Psoas muscle (tissue), 7 donors: ENCODE measurements at regions not wholly inside any gene's neighbourhood (a gene's known extent, or its start where the extent isn't known, plus 50 kb on each side); places are given as distances from the start of the nearest gene placed in this dataset.
A peak's percentile ranks its signal among the peaks of the same experiment; 100 is the strongest.

Experiments
- ATAC-seq, 4 donors: fragments of 200-7000 bp; cut with Tn5 transposase; one replicate each; pipeline ENCODE4 v1.9.1; 2020; ENCODE audit warnings: moderate library complexity in 3 of 4, mild to moderate bottlenecking in 2 of 4
- DNase-seq, 2 donors: peaks; one replicate each; pipeline ENCODE4 v3.0.0-alpha.2; 2020
- H3K27ac ChIP-seq: fragments of 200-600 bp; one replicate; pipeline ENCODE4 v1.8.0; 2022
- H3K27me3 ChIP-seq, 3 donors: fragments of 200-600 bp in 1 of 3; one replicate each; pipeline versions ENCODE4 v1.6.1 to v1.8.0; 2013 to 2022; ENCODE audit warnings: low read length in 2 of 3, mild to moderate bottlenecking in 2 of 3, moderate library complexity in 1 of 3; ENCODE audit not compliant: insufficient read depth in 3 of 3
- H3K36me3 ChIP-seq, 2 donors: fragments of 200-600 bp in 1 of 2; one replicate each; pipeline versions ENCODE4 v1.6.1 to v1.8.0; 2013 to 2022; ENCODE audit warnings: low read depth in 1 of 2, mild to moderate bottlenecking in 1 of 2, moderate library complexity in 1 of 2; ENCODE audit not compliant: insufficient read depth in 1 of 2
- H3K4me1 ChIP-seq: fragments of 200-600 bp; one replicate; pipeline ENCODE4 v1.8.0; 2022
- H3K4me3 ChIP-seq: fragments of 200-600 bp; one replicate; pipeline ENCODE4 v1.8.0; 2022; ENCODE audit warnings: mild to moderate bottlenecking
- H3K9me3 ChIP-seq: fragments of 200-600 bp; one replicate; pipeline ENCODE4 v1.8.0; 2022
- WGBS, 3 donors: extraction: QIAGEN DNeasy Blood & Tissue Kit; methylation state at CpG; one replicate each; pipeline versions ENCODE4 v1.1.6 to v1.1.7; 2013; 5-methylcytosine and 5-hydroxymethylcytosine counted together
- intact Hi-C, 2 donors: fragments of 100-400 bp; cut with DNase I; formaldehyde crosslinking; loops; one replicate each; pipeline versions ENCODE4 v1.11.0 to v1.14.2; 2022
- TF ChIP-seq, protein P1 (sequence below): fragments of 200-600 bp; IDR thresholded peaks from one replicate; pipeline ENCODE4 v1.8.0; 2022; ENCODE audit warnings: antibody characterized with exemption
- donor health status: healthy with polysubstance abuse.
- donor health status: DM: no; HTN: no; CAD: no; lungs with moderate emphysema.
- donor health status: Bipolar disorder and iron deficiency.
- donor health status: healthy.
- donor health status: DM: yes; HTN: yes; CAD: no.
- donor health status: DM: no; HTN: no; CAD: no.
- donor health status: DM: yes; HTN: yes; CAD: no.

- TF ChIP-seq, protein P1, sequence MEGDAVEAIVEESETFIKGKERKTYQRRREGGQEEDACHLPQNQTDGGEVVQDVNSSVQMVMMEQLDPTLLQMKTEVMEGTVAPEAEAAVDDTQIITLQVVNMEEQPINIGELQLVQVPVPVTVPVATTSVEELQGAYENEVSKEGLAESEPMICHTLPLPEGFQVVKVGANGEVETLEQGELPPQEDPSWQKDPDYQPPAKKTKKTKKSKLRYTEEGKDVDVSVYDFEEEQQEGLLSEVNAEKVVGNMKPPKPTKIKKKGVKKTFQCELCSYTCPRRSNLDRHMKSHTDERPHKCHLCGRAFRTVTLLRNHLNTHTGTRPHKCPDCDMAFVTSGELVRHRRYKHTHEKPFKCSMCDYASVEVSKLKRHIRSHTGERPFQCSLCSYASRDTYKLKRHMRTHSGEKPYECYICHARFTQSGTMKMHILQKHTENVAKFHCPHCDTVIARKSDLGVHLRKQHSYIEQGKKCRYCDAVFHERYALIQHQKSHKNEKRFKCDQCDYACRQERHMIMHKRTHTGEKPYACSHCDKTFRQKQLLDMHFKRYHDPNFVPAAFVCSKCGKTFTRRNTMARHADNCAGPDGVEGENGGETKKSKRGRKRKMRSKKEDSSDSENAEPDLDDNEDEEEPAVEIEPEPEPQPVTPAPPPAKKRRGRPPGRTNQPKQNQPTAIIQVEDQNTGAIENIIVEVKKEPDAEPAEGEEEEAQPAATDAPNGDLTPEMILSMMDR: no peak
- ATAC-seq: no peak
- Histone ChIP-seq H3K9me3 (no peaks in the 10 kb centered on the region), H3K27me3 (no peaks in the 10 kb centered on the region), H3K4me3 (no peak overlapping the region), H3K4me1 (no peaks in the 10 kb centered on the region), H3K27ac (no peak overlapping the region), H3K36me3 (no peaks in the 10 kb centered on the region)
- no peak for DNase-seq
- intact Hi-C loops: loop anchor here (5.0 kb wide), 2 partner anchors 81 to 131 kb away; partner anchors contain the start of gene ATP11B (in 1 of the 2)
- 83 to 95% (median 91%) methylated on average over 3 of the region's 3 CpGs for WGBS, 3 donors
Measured at GRCh38 chr3:182711261-182711683, 82.0 kb upstream of the ATP11B start.

GRCh38 chr3:182711853-182712252 lies 81.5 kb upstream of the ATP11B start:
- Histone ChIP-seq H3K4me1 (no peaks in the 10 kb centered on the region), H3K9me3 (no peaks in the 10 kb centered on the region), H3K4me3 (no peak overlapping the region), H3K27ac (no peak overlapping the region), H3K27me3 (no peaks in the 10 kb centered on the region), H3K36me3 (no peaks in the 10 kb centered on the region)
- ATAC-seq (no peak), DNase-seq (no peak)
- TF ChIP-seq, protein P1: no peak
- intact Hi-C loops: loop anchor here (5.0 kb wide), 2 partner anchors 80 to 130 kb away; partner anchors contain the start of gene ATP11B (in 1 of the 2)
- 66 to 69% (median 67%) methylated on average over 2 of the region's 2 CpGs for whole genome bisulfite sequencing, 3 donors

DNA sequence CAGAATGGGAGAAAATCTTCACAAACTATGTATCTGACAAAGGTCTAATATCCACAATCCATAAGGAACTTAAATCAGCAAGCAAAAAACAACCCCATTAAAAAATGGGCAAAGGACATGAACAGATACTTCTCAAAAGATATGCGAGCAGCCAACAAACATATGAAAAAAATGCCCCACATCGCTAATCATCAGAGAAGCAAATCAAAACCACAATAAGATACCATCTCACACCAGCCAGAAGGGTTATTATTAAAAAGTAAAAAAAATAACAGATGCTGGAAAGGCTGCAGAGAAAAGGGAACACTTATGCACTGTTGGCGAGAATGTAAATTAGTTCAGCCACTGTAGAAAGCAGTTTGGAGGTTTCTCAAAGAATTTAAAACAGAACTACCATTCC lies 80.2 kb upstream of the ATP11B start:
- no peak overlapping the region for H3K4me3 ChIP-seq
- intact Hi-C loops: loop anchor here (5.0 kb wide), 2 partner anchors 79 to 129 kb away; partner anchors contain the start of gene ATP11B (in 1 of the 2)
- WGBS, 3 donors: 88 to 94% (median 91%) methylated on average over 3 of the region's 3 CpGs
- ATAC-seq (no peak), DNase-seq (no peak)
- no peak overlapping the region for H3K27ac ChIP-seq
- H3K36me3 ChIP-seq: no peaks in the 10 kb centered on the region
- no peaks in the 10 kb centered on the region for H3K4me1 ChIP-seq
- H3K9me3 ChIP-seq: no peaks in the 10 kb centered on the region
- no peaks in the 10 kb centered on the region for H3K27me3 ChIP-seq
- TF ChIP-seq, protein P1: no peak

- Histone ChIP-seq H3K4me1 (no peaks in the 10 kb centered on the region), H3K4me3 (no peak overlapping the region), H3K27me3 (no peaks in the 10 kb centered on the region), H3K9me3 (no peaks in the 10 kb centered on the region), H3K36me3 (no peaks in the 10 kb centered on the region), H3K27ac (no peak overlapping the region)
- 53 to 56% (median 54%) methylated on average over 3 to 4 of the region's 4 CpGs for WGBS, 3 donors
- TF ChIP-seq, protein P1: peak; percentile 60
- peak; percentile 70 to 92 (median 83) for ATAC-seq
- no peak for DNase-seq
- intact Hi-C loops: loop anchor here (2.0 to 5.0 kb wide), 3 partner anchors 78 to 128 kb away; partner anchors contain the start of gene ATP11B (in 1 of the 2)
Measured at GRCh38 chr3:182713743-182714517, 79.4 kb upstream of the ATP11B start.
